Sigmoid colon (tissue), 4 donors: ENCODE measurements at regions not wholly inside any gene's neighbourhood (a gene's known extent, or its start where the extent isn't known, plus 50 kb on each side); places are given as distances from the start of the nearest gene placed in this dataset.

Experiments used
- EP300 ChIP-seq, 4 donors: sonication (generic); formaldehyde crosslinking; IDR thresholded peaks; one replicate each; pipeline ENCODE4 v1.6.1; 2017; ENCODE audit warnings: antibody characterized with exemption in 4 of 4
- POLR2A ChIP-seq, 2 donors: fragments of 450-650 bp; IDR thresholded peaks; one replicate each; pipeline ENCODE4 v1.6.1; 2016; ENCODE audit warnings: antibody characterized with exemption in 2 of 2, mild to moderate bottlenecking in 2 of 2, moderate library complexity in 2 of 2

DNA sequence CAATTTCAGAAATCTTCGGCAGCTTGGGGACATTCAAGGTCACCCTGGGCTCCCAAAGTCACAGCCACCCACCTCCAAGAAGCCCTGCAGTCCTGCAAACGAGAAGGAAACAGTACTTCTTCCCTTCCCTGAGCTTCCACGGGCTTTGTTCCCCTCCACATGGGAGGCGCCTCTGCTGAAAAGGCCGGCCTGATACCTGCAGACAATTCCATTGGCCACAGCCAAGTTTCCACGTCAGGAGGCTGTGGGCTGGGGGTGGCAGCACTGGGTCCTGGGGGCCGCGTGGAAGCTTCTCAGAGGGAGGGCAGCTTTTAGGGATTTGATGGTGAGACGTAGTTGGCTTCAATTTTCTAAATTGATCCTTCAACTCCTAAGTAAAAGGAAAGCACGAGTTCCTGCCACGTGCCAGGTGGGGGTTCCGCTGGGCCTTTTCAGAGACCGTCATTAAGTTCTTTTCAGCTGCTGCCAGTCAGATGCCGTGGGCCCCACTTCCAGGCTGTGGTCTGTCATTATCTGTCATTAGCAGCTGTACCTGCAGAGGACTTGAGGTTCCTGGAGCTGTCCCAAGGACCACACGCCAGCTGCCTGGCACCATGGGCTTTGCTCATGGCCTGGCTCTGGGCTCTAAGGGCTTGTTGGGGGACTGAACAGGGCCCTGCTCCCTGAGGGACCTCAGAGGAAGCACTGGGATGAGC lies 98.7 kb downstream of the CRYAA start:
- TF ChIP-seq POLR2A (IDR thresholded peaks at IDR 0.05) (no peak), EP300 (IDR thresholded peaks at IDR 0.05) (no peak)
